Stimulated activated naive B cell treated with anti-CD40 and anti-IgM and Interleukin-4, amounts not matched to agents 10 μg/mL and 1 μg/mL and 100 μg/mL, for 72 hours (primary cell): ENCODE measurements at regions not wholly inside any gene's neighbourhood (a gene's known extent, or its start where the extent isn't known, plus 50 kb on each side); places are given as distances from the start of the nearest gene placed in this dataset.
"Not testable (repeated sequence)": the region's sequence is repeated elsewhere in the genome, so short reads cannot be mapped to it uniquely, and the experiment has no call there.

ENCODE experiments used
- ATAC-seq, 2 donors: fragments of 150-1000 bp; cut with Tn5 transposase; replicated peaks; 2 replicates each; pipeline ENCODE4 v1.10.0; 2021; ENCODE audit warnings: moderate library complexity in 1 of 2
- DNase-seq: peaks from one replicate; pipeline ENCODE4 v3.0.0; 2021
- H3K27ac Mint-ChIP-seq: one replicate; pipeline ENCODE4 v1.8.0; 2022; ENCODE audit warnings: mild to moderate bottlenecking, mixed read lengths
- H3K27me3 Mint-ChIP-seq, 2 donors: one replicate each; pipeline ENCODE4 v1.8.0; 2022; ENCODE audit warnings: mixed read lengths in 2 of 2
- H3K36me3 Mint-ChIP-seq, 2 donors: one replicate each; pipeline ENCODE4 v1.8.0; 2022; ENCODE audit warnings: mixed read lengths in 2 of 2, mild to moderate bottlenecking in 1 of 2
- H3K4me1 Mint-ChIP-seq, 2 donors: one replicate each; pipeline ENCODE4 v1.8.0; 2022; ENCODE audit warnings: mixed read lengths in 2 of 2, mild to moderate bottlenecking in 1 of 2
- H3K4me3 Mint-ChIP-seq, 2 donors: one replicate each; pipeline ENCODE4 v1.8.0; 2022; ENCODE audit warnings: mild to moderate bottlenecking in 2 of 2, mixed read lengths in 2 of 2, moderate library complexity in 1 of 2
- H3K9me3 Mint-ChIP-seq, 2 donors: one replicate each; pipeline ENCODE4 v1.8.0; 2022; ENCODE audit warnings: mixed read lengths in 2 of 2, mild to moderate bottlenecking in 1 of 2

GRCh38 chr16:72464052-72464451 is 292.1 kb upstream of the PMFBP1 start:
- Mint-ChIP-seq H3K9me3 (peaks cover 7% of the 10 kb centered on the region in 2 donors), H3K4me1 (peaks cover 6 to 8% of the 10 kb centered on the region in 2 donors), H3K36me3 (peaks cover 7 to 9% of the 10 kb centered on the region in 2 donors), H3K27ac (no peak overlapping the region), H3K4me3 (no peak overlapping the region), H3K27me3 (no peaks in the 10 kb centered on the region)
- no peak for DNase-seq
- ATAC-seq: no peak

- no peaks in the 10 kb centered on the region for H3K27me3 Mint-ChIP-seq
Observed at GRCh38 chr16:72458035-72458434, 286.1 kb upstream of the PMFBP1 start.

GRCh38 chr16:72457243-72457940 is 285.4 kb upstream of the PMFBP1 start:
- H3K9me3 Mint-ChIP-seq: peaks cover 17 to 18% of the 10 kb centered on the region in 2 donors
- DNase-seq (no peak), ATAC-seq (no peak)
- no peaks in the 10 kb centered on the region for H3K4me1 Mint-ChIP-seq
- H3K4me3 Mint-ChIP-seq: no peak overlapping the region
- H3K27me3 Mint-ChIP-seq: no peaks in the 10 kb centered on the region
- H3K27ac Mint-ChIP-seq: no peak overlapping the region
- peaks cover 13 to 22% of the 10 kb centered on the region in 2 donors for H3K36me3 Mint-ChIP-seq

More at GRCh38 chr16:72458035-72458434, 286.1 kb upstream of the PMFBP1 start:
- Mint-ChIP-seq H3K4me3 (no peak overlapping the region), H3K27ac (no peak overlapping the region), H3K4me1 (peaks cover under 1 to 1% of the 10 kb centered on the region in 2 donors), H3K9me3 (peaks cover 16 to 19% of the 10 kb centered on the region in 2 donors), H3K36me3 (peaks cover 17 to 27% of the 10 kb centered on the region in 2 donors)
- ATAC-seq (no peak), DNase-seq (no peak)

- Mint-ChIP-seq H3K27me3 (no peaks in the 10 kb centered on the region), H3K36me3 (peaks cover 13 to 22% of the 10 kb centered on the region in 2 donors), H3K9me3 (peaks cover 23 to 25% of the 10 kb centered on the region in 2 donors), H3K4me1 (no peaks in the 10 kb centered on the region), H3K27ac (no peak overlapping the region), H3K4me3 (no peak overlapping the region)
- DNase-seq (no peak), ATAC-seq (no peak)
Observed at GRCh38 chr16:72455743-72456659, 284.0 kb upstream of the PMFBP1 start.

- Mint-ChIP-seq H3K9me3 (peaks cover 25 to 31% of the 10 kb centered on the region in 2 donors), H3K36me3 (peaks cover 10 to 22% of the 10 kb centered on the region in 2 donors)
- DNase-seq, ATAC-seq, H3K27ac Mint-ChIP-seq, H3K4me1 Mint-ChIP-seq, H3K27me3 Mint-ChIP-seq, H3K4me3 Mint-ChIP-seq: not testable (repeated sequence)
Observed at GRCh38 chr16:72453856-72454255, 281.9 kb upstream of the PMFBP1 start.

- Mint-ChIP-seq H3K9me3 (peaks cover 4 to 9% of the 10 kb centered on the region in 2 donors), H3K36me3 (no peaks in the 10 kb centered on the region)
Observed at GRCh38 chr16:72444696-72445095, 272.7 kb upstream of the PMFBP1 start.

GRCh38 chr16:72443809-72444208 is 271.9 kb upstream of the PMFBP1 start:
- no peak overlapping the region for H3K4me3 Mint-ChIP-seq
- no peaks in the 10 kb centered on the region for H3K27me3 Mint-ChIP-seq
- no peaks in the 10 kb centered on the region for H3K36me3 Mint-ChIP-seq
- ATAC-seq (no peak), DNase-seq (no peak)
- peaks cover 0 to 6% of the 10 kb centered on the region in 2 donors for H3K4me1 Mint-ChIP-seq
- peaks cover 4 to 9% of the 10 kb centered on the region in 2 donors for H3K9me3 Mint-ChIP-seq
- no peak overlapping the region for H3K27ac Mint-ChIP-seq

More at GRCh38 chr16:72444696-72445095, 272.7 kb upstream of the PMFBP1 start:
- DNase-seq (no peak), ATAC-seq (no peak)
- H3K27me3 Mint-ChIP-seq: no peaks in the 10 kb centered on the region
- H3K4me1 Mint-ChIP-seq: peaks cover 0 to 6% of the 10 kb centered on the region in 2 donors
- no peak overlapping the region for H3K27ac Mint-ChIP-seq
- no peak overlapping the region for H3K4me3 Mint-ChIP-seq

- no peak for ATAC-seq
- no peaks in the 10 kb centered on the region for H3K36me3 Mint-ChIP-seq
- H3K27me3 Mint-ChIP-seq: no peaks in the 10 kb centered on the region
- no peak overlapping the region for H3K27ac Mint-ChIP-seq
- H3K4me1 Mint-ChIP-seq: peaks cover 0 to 6% of the 10 kb centered on the region in 2 donors
- no peak overlapping the region for H3K4me3 Mint-ChIP-seq
- no peak for DNase-seq
- H3K9me3 Mint-ChIP-seq: peaks cover 0 to 7% of the 10 kb centered on the region in 2 donors
Observed at GRCh38 chr16:72442385-72443158, 270.6 kb upstream of the PMFBP1 start.

GRCh38 chr16:72437891-72438290 is 265.9 kb upstream of the PMFBP1 start:
- Mint-ChIP-seq H3K27me3 (no peaks in the 10 kb centered on the region), H3K9me3 (peaks cover 20 to 29% of the 10 kb centered on the region in 2 donors), H3K4me3 (no peak overlapping the region), H3K27ac (no peak overlapping the region), H3K36me3 (peaks cover 4 to 21% of the 10 kb centered on the region in 2 donors), H3K4me1 (peaks cover 0 to 6% of the 10 kb centered on the region in 2 donors)
- DNase-seq (no peak), ATAC-seq (no peak)

- DNase-seq: no peak
- ATAC-seq: no peak
- no peak overlapping the region for H3K4me3 Mint-ChIP-seq
- peaks cover 4 to 21% of the 10 kb centered on the region in 2 donors for H3K36me3 Mint-ChIP-seq
- no peaks in the 10 kb centered on the region for H3K4me1 Mint-ChIP-seq
- H3K27ac Mint-ChIP-seq: no peak overlapping the region
- H3K27me3 Mint-ChIP-seq: no peaks in the 10 kb centered on the region
- peaks cover 17 to 29% of the 10 kb centered on the region in 2 donors for H3K9me3 Mint-ChIP-seq
Observed at GRCh38 chr16:72434159-72434558, 262.2 kb upstream of the PMFBP1 start.

- no peak for DNase-seq
- Mint-ChIP-seq H3K27ac (no peak overlapping the region), H3K4me3 (no peak overlapping the region), H3K4me1 (no peaks in the 10 kb centered on the region), H3K36me3 (peaks cover 4 to 11% of the 10 kb centered on the region in 2 donors), H3K9me3 (peaks cover 10 to 15% of the 10 kb centered on the region in 2 donors), H3K27me3 (no peaks in the 10 kb centered on the region)
- ATAC-seq: no peak
Observed at GRCh38 chr16:72430121-72430520, 258.2 kb upstream of the PMFBP1 start.

GRCh38 chr16:72429671-72430081 is 257.7 kb upstream of the PMFBP1 start:
- Mint-ChIP-seq H3K27ac (no peak overlapping the region), H3K36me3 (peaks cover 7% of the 10 kb centered on the region in 2 donors), H3K9me3 (peaks cover 11 to 12% of the 10 kb centered on the region in 2 donors), H3K4me3 (no peak overlapping the region), H3K27me3 (no peaks in the 10 kb centered on the region), H3K4me1 (no peaks in the 10 kb centered on the region)
- DNase-seq (no peak), ATAC-seq (no peak)

- Mint-ChIP-seq H3K4me1 (no peaks in the 10 kb centered on the region), H3K27ac (no peak overlapping the region), H3K4me3 (no peak overlapping the region), H3K9me3 (peaks cover 4 to 6% of the 10 kb centered on the region in 2 donors), H3K36me3 (peaks cover 4 to 8% of the 10 kb centered on the region in 2 donors), H3K27me3 (no peaks in the 10 kb centered on the region)
- ATAC-seq (no peak), DNase-seq (no peak)
Observed at GRCh38 chr16:72428681-72429376, 256.9 kb upstream of the PMFBP1 start.
